SU-DHL-6 (cell line): ENCODE measurements at regions not wholly inside any gene's neighbourhood (a gene's known extent, or its start where the extent isn't known, plus 50 kb on each side); places are given as distances from the start of the nearest gene placed in this dataset.

Experiments used
- CTCF ChIP-seq: fragments of 200-600 bp; sonication (generic); IDR thresholded peaks from one replicate; pipeline ENCODE4 v1.5.1; 2017; ENCODE audit warnings: antibody characterized with exemption, mild to moderate bottlenecking, low read length, moderate library complexity; ENCODE audit not compliant: insufficient read depth, poor library complexity, severe bottlenecking
- EZH2phosphoT487 ChIP-seq: fragments of 200-600 bp; sonication (generic), shearing (Covaris generic); conservative IDR thresholded peaks from 2 replicates; pipeline ENCODE4 v1.6.1; 2018; ENCODE audit warnings: mild to moderate bottlenecking, antibody characterized with exemption, low read length, moderate library complexity, mixed read lengths

GRCh38 chr2:134189009-134189720 is 64.7 kb upstream of the MGAT5 start:
- TF ChIP-seq CTCF (no peak), EZH2phosphoT487 (no peak)
